Nephron (organoid): ENCODE measurements at regions not wholly inside any gene's neighbourhood (a gene's known extent, or its start where the extent isn't known, plus 50 kb on each side); places are given as distances from the start of the nearest gene placed in this dataset.

Experiments used
- H3K27ac Mint-ChIP-seq, 3 experiments: 2 replicates each; pipeline ENCODE4 v1.8.0; 2020; ENCODE audit warnings: mixed read lengths in 3 of 3, mild to moderate bottlenecking in 2 of 3, moderate library complexity in 1 of 3
- H3K27me3 Mint-ChIP-seq: 2 replicates; pipeline ENCODE4 v1.8.0; 2021; ENCODE audit warnings: low read depth, mild to moderate bottlenecking, moderate library complexity, mixed read lengths
- H3K36me3 Mint-ChIP-seq: 2 replicates; pipeline ENCODE4 v1.8.0; 2020; ENCODE audit warnings: low read depth, mixed read lengths
- H3K4me1 Mint-ChIP-seq: 2 replicates; pipeline ENCODE4 v1.8.0; 2020; ENCODE audit warnings: mixed read lengths
- H3K4me3 Mint-ChIP-seq, 3 experiments: 2 replicates each; pipeline ENCODE4 v1.8.0; 2020; ENCODE audit warnings: mild to moderate bottlenecking in 3 of 3, mixed read lengths in 3 of 3, moderate library complexity in 2 of 3
- H3K9me3 Mint-ChIP-seq: 2 replicates; pipeline ENCODE4 v1.8.0; 2020; ENCODE audit warnings: mixed read lengths
- CTCF ChIP-seq, 3 experiments: fragments of 200-600 bp; sonication (generic); IDR thresholded peaks; one replicate each; pipeline ENCODE4 v1.5.0; 2021; ENCODE audit warnings: antibody characterized with exemption in 3 of 3; ENCODE audit not compliant: unreplicated experiment in 3 of 3

GRCh38 chr3:66761093-66761780 lies 236.9 kb upstream of the KBTBD8 start:
- Mint-ChIP-seq H3K4me3 (no peak overlapping the region), H3K4me1 (peaks cover 6% of the 10 kb centered on the region), H3K9me3 (peaks cover 17% of the 10 kb centered on the region), H3K36me3 (no peaks in the 10 kb centered on the region), H3K27me3 (peaks cover 3% of the 10 kb centered on the region), H3K27ac (no peak overlapping the region)
- TF ChIP-seq CTCF (IDR thresholded peaks at IDR 0.05; ENCODE audit: unreplicated experiment in 3 of 3), result no peak

GRCh38 chr3:66762916-66763693 lies 235.0 kb upstream of the KBTBD8 start:
- Mint-ChIP-seq H3K4me1 (peaks cover 6% of the 10 kb centered on the region), H3K9me3 (peaks cover 22% of the 10 kb centered on the region), H3K27me3 (peaks cover 3% of the 10 kb centered on the region), H3K36me3 (no peaks in the 10 kb centered on the region), H3K4me3 (no peak overlapping the region), H3K27ac (no peak overlapping the region)
- no peak for TF ChIP-seq CTCF (IDR thresholded peaks at IDR 0.05; ENCODE audit: unreplicated experiment in 3 of 3)

GRCh38 chr3:66778107-66778506 lies 220.0 kb upstream of the KBTBD8 start:
- Mint-ChIP-seq H3K27ac (no peak overlapping the region), H3K36me3 (no peaks in the 10 kb centered on the region), H3K27me3 (no peaks in the 10 kb centered on the region), H3K4me3 (no peak overlapping the region), H3K9me3 (peaks cover 3% of the 10 kb centered on the region), H3K4me1 (peaks cover 6% of the 10 kb centered on the region)
- TF ChIP-seq CTCF (IDR thresholded peaks at IDR 0.05; ENCODE audit: unreplicated experiment in 3 of 3), result no peak

GRCh38 chr3:66778777-66779176 lies 219.3 kb upstream of the KBTBD8 start:
- Mint-ChIP-seq H3K9me3 (peaks cover 3% of the 10 kb centered on the region), H3K27me3 (no peaks in the 10 kb centered on the region), H3K27ac (no peak overlapping the region), H3K4me1 (peaks cover 6% of the 10 kb centered on the region), H3K4me3 (no peak overlapping the region), H3K36me3 (no peaks in the 10 kb centered on the region)
- TF ChIP-seq CTCF (IDR thresholded peaks at IDR 0.05; ENCODE audit: unreplicated experiment in 3 of 3), result no peak

- peaks cover 24% of the 10 kb centered on the region for H3K4me1 Mint-ChIP-seq
- H3K9me3 Mint-ChIP-seq, result peaks cover 4% of the 10 kb centered on the region
- no peak overlapping the region for H3K4me3 Mint-ChIP-seq
- no peaks in the 10 kb centered on the region for H3K27me3 Mint-ChIP-seq
- TF ChIP-seq CTCF (IDR thresholded peaks at IDR 0.05; ENCODE audit: unreplicated experiment in 3 of 3), result no peak
- peaks cover 3% of the 10 kb centered on the region for H3K36me3 Mint-ChIP-seq
- no peak overlapping the region for H3K27ac Mint-ChIP-seq
These were observed 212.8 kb upstream of the KBTBD8 start for GRCh38 chr3:66785191-66785909.
